ENCODE measurements at regions not wholly inside any gene's neighbourhood (a gene's known extent, or its start where the extent isn't known, plus 50 kb on each side); places are given as distances from the start of the nearest gene placed in this dataset.

DNA sequence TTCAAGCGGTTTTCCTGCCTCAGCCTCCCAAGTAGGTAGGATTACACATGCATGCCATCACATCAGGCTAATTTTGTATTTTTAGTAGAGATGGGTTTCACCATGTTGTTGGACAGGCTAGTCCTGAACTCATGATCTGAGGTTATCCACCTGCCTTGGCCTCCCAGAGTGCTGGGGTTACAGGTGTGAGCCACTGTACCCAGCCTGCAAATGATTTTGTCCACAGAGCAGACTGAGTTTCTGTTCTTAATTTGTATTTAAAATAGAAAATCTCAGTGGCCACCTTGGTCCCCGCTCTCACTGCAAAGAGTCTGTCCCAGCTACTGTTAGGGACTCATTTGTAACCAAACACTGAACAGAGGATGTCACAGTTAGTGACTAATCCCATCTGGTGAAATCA lies 415.7 kb upstream of the RBFOX1 start:
- TF ChIP-seq, protein P1, sequence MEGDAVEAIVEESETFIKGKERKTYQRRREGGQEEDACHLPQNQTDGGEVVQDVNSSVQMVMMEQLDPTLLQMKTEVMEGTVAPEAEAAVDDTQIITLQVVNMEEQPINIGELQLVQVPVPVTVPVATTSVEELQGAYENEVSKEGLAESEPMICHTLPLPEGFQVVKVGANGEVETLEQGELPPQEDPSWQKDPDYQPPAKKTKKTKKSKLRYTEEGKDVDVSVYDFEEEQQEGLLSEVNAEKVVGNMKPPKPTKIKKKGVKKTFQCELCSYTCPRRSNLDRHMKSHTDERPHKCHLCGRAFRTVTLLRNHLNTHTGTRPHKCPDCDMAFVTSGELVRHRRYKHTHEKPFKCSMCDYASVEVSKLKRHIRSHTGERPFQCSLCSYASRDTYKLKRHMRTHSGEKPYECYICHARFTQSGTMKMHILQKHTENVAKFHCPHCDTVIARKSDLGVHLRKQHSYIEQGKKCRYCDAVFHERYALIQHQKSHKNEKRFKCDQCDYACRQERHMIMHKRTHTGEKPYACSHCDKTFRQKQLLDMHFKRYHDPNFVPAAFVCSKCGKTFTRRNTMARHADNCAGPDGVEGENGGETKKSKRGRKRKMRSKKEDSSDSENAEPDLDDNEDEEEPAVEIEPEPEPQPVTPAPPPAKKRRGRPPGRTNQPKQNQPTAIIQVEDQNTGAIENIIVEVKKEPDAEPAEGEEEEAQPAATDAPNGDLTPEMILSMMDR (conservative IDR thresholded peaks at IDR 0.05; ENCODE audit: low read depth, low read length), result no peak
- no peak overlapping the region for H3K4me3 ChIP-seq (ENCODE audit: low read depth, low read length)
- no peak for DNase-seq (ENCODE audit: low read depth)

GRCh38 chr16:6913566-6913965 lies 419.1 kb upstream of the RBFOX1 start:
- TF ChIP-seq, protein P1 (conservative IDR thresholded peaks at IDR 0.05; ENCODE audit: low read depth, low read length), result no peak
- H3K4me3 ChIP-seq (ENCODE audit: low read depth, low read length), result no peak overlapping the region
- no peak for DNase-seq (ENCODE audit: low read depth)

- DNase-seq (ENCODE audit: low read depth), result no peak
- no peak overlapping the region for H3K4me3 ChIP-seq (ENCODE audit: low read depth, low read length)
- TF ChIP-seq, protein P1 (conservative IDR thresholded peaks at IDR 0.05; ENCODE audit: low read depth, low read length), result no peak
Measured at GRCh38 chr16:6910301-6910700, 422.3 kb upstream of the RBFOX1 start.

- DNase-seq (ENCODE audit: low read depth), result no peak
- TF ChIP-seq, protein P1 (conservative IDR thresholded peaks at IDR 0.05; ENCODE audit: low read depth, low read length), result no peak
- H3K4me3 ChIP-seq (ENCODE audit: low read depth, low read length), result no peak overlapping the region
Measured at GRCh38 chr16:6905601-6906000, 427.0 kb upstream of the RBFOX1 start.

DNA sequence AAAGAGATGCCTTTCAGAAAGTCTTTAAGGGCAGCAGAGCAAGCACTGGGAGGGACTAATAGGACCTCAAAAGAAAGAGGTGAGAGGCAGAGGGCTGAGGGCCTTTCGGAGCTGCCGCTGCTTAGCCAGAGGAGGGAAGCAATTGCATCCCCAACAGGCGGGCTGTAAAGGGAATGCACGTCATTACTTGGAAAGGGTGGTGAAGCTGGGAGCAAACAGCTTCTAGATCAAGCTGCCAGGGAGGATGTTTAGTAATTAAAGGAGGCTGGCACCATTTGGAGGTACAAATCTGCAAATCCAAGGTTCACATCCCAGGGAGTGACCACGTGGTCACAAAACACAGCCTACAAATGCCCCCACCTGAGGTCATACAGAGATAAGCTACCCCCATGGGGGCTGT lies 429.0 kb upstream of the RBFOX1 start:
- no peak for DNase-seq (ENCODE audit: low read depth)
- no peak overlapping the region for H3K4me3 ChIP-seq (ENCODE audit: low read depth, low read length)
- TF ChIP-seq, protein P1 (conservative IDR thresholded peaks at IDR 0.05; ENCODE audit: low read depth, low read length), result no peak

GRCh38 chr16:6898896-6899295 lies 433.7 kb upstream of the RBFOX1 start:
- no peak for DNase-seq (ENCODE audit: low read depth)
- no peak overlapping the region for H3K4me3 ChIP-seq (ENCODE audit: low read depth, low read length)
- TF ChIP-seq, protein P1 (conservative IDR thresholded peaks at IDR 0.05; ENCODE audit: low read depth, low read length), result no peak

GRCh38 chr16:6897876-6898485 lies 434.7 kb upstream of the RBFOX1 start:
- DNase-seq (ENCODE audit: low read depth), result no peak
- H3K4me3 ChIP-seq (ENCODE audit: low read depth, low read length), result no peak overlapping the region
- TF ChIP-seq, protein P1 (conservative IDR thresholded peaks at IDR 0.05; ENCODE audit: low read depth, low read length), result no peak
